ENCODE measurements at regions not wholly inside any gene's neighbourhood (a gene's known extent, or its start where the extent isn't known, plus 50 kb on each side); places are given as distances from the start of the nearest gene placed in this dataset.

DNA sequence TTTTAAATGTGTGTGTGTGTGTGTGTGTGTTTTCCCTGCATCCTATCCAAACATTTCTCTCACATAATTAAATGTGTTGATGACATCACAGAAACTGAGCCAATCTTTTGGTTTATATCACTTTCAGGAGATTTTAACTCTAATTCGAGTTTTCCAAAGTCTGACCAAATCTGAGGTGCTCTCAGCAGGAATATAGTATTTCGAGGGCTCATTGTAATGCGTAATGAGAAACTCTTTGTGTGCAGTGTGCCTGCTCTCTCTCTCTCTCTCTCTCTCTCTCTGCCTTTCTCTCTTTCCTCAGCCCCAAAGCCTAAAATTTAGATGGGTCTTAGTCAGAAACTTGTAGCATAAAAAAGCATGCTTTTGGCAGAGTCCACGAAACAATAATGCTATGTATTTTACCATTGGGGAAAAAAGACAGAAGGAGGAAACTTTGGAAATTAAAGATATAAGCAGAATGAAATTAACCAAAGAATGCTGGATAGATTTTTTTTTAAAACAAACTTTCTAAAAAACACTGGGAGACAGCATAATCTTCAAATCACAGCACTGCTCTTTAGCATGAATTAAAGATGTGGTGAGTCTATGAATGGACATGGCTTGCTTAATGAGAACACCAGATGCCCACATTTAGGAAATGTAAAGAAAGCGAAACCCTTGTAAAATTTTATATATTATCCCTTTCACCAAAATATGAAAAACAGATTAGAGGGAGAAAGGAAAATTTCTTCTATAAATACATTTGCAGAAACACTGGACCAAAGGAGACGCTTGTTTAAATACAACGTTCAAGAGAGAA is 206.8 kb upstream of the HABP2 start:
- TF ChIP-seq, protein P1, sequence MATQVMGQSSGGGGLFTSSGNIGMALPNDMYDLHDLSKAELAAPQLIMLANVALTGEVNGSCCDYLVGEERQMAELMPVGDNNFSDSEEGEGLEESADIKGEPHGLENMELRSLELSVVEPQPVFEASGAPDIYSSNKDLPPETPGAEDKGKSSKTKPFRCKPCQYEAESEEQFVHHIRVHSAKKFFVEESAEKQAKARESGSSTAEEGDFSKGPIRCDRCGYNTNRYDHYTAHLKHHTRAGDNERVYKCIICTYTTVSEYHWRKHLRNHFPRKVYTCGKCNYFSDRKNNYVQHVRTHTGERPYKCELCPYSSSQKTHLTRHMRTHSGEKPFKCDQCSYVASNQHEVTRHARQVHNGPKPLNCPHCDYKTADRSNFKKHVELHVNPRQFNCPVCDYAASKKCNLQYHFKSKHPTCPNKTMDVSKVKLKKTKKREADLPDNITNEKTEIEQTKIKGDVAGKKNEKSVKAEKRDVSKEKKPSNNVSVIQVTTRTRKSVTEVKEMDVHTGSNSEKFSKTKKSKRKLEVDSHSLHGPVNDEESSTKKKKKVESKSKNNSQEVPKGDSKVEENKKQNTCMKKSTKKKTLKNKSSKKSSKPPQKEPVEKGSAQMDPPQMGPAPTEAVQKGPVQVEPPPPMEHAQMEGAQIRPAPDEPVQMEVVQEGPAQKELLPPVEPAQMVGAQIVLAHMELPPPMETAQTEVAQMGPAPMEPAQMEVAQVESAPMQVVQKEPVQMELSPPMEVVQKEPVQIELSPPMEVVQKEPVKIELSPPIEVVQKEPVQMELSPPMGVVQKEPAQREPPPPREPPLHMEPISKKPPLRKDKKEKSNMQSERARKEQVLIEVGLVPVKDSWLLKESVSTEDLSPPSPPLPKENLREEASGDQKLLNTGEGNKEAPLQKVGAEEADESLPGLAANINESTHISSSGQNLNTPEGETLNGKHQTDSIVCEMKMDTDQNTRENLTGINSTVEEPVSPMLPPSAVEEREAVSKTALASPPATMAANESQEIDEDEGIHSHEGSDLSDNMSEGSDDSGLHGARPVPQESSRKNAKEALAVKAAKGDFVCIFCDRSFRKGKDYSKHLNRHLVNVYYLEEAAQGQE (IDR thresholded peaks at IDR 0.05; ENCODE audit: insufficient read depth in 1 of 2, low read depth in 2 of 2, low read length in 2 of 2), result no peak
- no peak for TF ChIP-seq FOXP2 (optimal IDR thresholded peaks at IDR 0.05; ENCODE audit: borderline replicate concordance, extremely low read depth, extremely low read length, insufficient read depth)
- TF ChIP-seq POLR2AphosphoS5 (IDR thresholded peaks at IDR 0.05; ENCODE audit: low read depth, low read length), result no peak

DNA sequence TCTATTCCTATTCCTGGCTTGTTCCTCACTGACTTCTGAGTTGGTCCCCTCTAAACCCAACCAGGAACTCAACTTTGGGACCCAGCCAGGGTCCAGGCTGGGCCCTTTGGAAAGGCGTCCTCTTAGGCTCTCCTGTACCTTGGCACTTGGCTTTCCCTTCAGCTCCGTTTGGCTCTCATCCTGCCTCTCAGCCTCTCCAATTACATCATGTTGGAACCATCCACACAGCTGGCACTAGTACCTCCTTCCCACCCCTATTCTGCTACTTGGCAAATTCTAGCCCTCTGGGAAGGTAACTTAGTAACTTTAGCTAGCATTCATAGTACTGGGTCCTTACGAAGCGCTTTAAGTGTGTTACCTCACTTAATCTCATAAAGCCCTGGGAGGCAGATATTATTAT is 205.3 kb upstream of the HABP2 start:
- TF ChIP-seq, protein P1 (IDR thresholded peaks at IDR 0.05; ENCODE audit: insufficient read depth in 1 of 2, low read depth in 2 of 2, low read length in 2 of 2), result no peak
- TF ChIP-seq POLR2AphosphoS5 (IDR thresholded peaks at IDR 0.05; ENCODE audit: low read depth, low read length) (no peak), SIN3A (IDR thresholded peaks at IDR 0.05; ENCODE audit: borderline replicate concordance, insufficient read depth, low read length) (no peak), FOXP2 (optimal IDR thresholded peaks at IDR 0.05; ENCODE audit: borderline replicate concordance, extremely low read depth, extremely low read length, insufficient read depth) (no peak), TAF1 (IDR thresholded peaks at IDR 0.05; ENCODE audit: borderline replicate concordance, insufficient read depth, low read length) (no peak)

DNA sequence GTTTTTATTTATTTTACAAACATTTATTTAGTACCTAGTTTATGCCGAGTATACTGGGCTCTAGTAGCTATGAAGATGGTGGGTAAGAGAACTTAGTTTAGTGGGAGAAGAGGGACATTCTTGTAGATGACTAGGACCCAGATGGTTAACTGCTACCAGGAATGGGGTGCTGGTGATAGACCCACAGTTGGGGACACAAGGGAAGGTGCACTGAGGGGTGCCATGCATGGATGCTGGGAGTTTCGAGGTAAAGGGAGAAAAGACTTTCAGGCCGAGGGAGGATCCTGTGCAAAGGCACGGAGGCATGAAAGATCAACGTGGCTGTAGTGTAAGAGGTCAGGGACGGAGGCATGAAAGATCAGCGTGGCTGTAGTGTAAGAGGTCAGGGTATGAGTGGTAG is 204.2 kb upstream of the HABP2 start:
- TF ChIP-seq FOXP2 (optimal IDR thresholded peaks at IDR 0.05; ENCODE audit: borderline replicate concordance, extremely low read depth, extremely low read length, insufficient read depth) (no peak), POLR2AphosphoS5 (IDR thresholded peaks at IDR 0.05; ENCODE audit: low read depth, low read length) (no peak), TAF1 (IDR thresholded peaks at IDR 0.05; ENCODE audit: borderline replicate concordance, insufficient read depth, low read length) (no peak), SIN3A (IDR thresholded peaks at IDR 0.05; ENCODE audit: borderline replicate concordance, insufficient read depth, low read length) (no peak)
- TF ChIP-seq, protein P1 (IDR thresholded peaks at IDR 0.05; ENCODE audit: insufficient read depth in 1 of 2, low read depth in 2 of 2, low read length in 2 of 2), result no peak

DNA sequence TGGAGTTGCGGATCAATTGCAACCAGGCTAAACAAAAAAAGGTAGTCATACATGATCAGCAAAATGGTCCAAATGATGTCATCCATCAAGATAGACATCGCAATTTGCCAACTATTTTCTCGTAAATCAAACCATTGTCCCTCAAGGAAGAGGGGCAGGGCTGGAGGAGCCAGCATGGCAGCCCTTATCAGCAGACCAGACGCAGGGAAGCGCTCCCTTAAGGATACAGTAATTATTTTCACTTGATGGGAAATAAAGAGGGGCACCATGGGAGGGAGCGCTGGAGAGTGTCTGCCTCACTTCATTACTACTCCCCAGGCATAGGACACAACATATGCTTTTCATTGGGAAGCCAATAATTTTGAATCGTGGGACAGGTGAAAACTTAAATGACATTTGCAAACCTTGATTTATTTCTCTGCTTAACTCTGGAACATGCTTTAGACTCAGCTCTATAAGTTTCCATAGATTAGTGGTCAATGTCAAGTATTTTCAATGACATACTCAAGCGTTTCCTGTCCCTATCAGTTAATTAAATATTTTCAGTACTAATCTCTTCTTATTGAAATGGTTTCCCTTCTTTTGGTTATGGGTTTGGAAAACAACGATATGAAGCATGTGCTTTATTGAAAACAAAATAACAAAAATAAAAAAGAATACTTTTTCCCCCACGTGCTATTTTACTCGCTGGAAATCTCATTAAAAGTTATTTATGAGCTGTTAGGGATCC is 202.4 kb upstream of the HABP2 start:
- TF ChIP-seq FOXP2 (optimal IDR thresholded peaks at IDR 0.05; ENCODE audit: borderline replicate concordance, extremely low read depth, extremely low read length, insufficient read depth), result no peak
- TF ChIP-seq SIN3A (IDR thresholded peaks at IDR 0.05; ENCODE audit: borderline replicate concordance, insufficient read depth, low read length), result no peak
- TF ChIP-seq, protein P1 (IDR thresholded peaks at IDR 0.05; ENCODE audit: insufficient read depth in 1 of 2, low read depth in 2 of 2, low read length in 2 of 2), result no peak
- no peak for TF ChIP-seq TAF1 (IDR thresholded peaks at IDR 0.05; ENCODE audit: borderline replicate concordance, insufficient read depth, low read length)
- no peak for TF ChIP-seq POLR2AphosphoS5 (IDR thresholded peaks at IDR 0.05; ENCODE audit: low read depth, low read length)

Data from PFSK-1 (cell line).